Superior temporal gyrus (tissue), 1 donor: ENCODE measurements at regions not wholly inside any gene's neighbourhood (a gene's known extent, or its start where the extent isn't known, plus 50 kb on each side); places are given as distances from the start of the nearest gene placed in this dataset.
"Not testable (repeated sequence)": the region's sequence is repeated elsewhere in the genome, so short reads cannot be mapped to it uniquely, and the experiment has no call there.

Source experiments
- DNase-seq: peaks from one replicate; pipeline ENCODE4 v3.0.0-alpha.2; 2016; ENCODE audit errors: extremely low spot score

GRCh38 chr6:144652292-144652891, 367.3 kb downstream of the UTRN start:
- no peak for DNase-seq

- DNase-seq, result no peak
Measured at GRCh38 chr6:144653885-144654505, 368.9 kb downstream of the UTRN start.

- DNase-seq, result no peak
Measured at GRCh38 chr6:144654506-144654905, 369.4 kb downstream of the UTRN start.

GRCh38 chr6:144655376-144655775, 370.2 kb downstream of the UTRN start:
- DNase-seq, result no peak

- DNase-seq, result no peak
Measured at GRCh38 chr6:144657691-144658090, 372.6 kb downstream of the UTRN start.

- no peak for DNase-seq
Measured at GRCh38 chr6:144659202-144660182, 374.4 kb downstream of the UTRN start.

- DNase-seq, result no peak
Measured at GRCh38 chr6:144660561-144661115, 375.5 kb downstream of the UTRN start.

GRCh38 chr6:144661116-144661806, 376.1 kb downstream of the UTRN start:
- no peak for DNase-seq

GRCh38 chr6:144662812-144663365, 377.8 kb downstream of the UTRN start:
- no peak for DNase-seq

- no peak for DNase-seq
Measured at GRCh38 chr6:144664281-144664680, 379.1 kb downstream of the UTRN start.

GRCh38 chr6:144664947-144665346, 379.8 kb downstream of the UTRN start:
- no peak for DNase-seq

- no peak for DNase-seq
Measured at GRCh38 chr6:144665932-144666450, 380.9 kb downstream of the UTRN start.

GRCh38 chr6:144666781-144667180, 381.6 kb downstream of the UTRN start:
- DNase-seq, result no peak

- no peak for DNase-seq
Measured at GRCh38 chr6:144667532-144668503, 382.7 kb downstream of the UTRN start.

GRCh38 chr6:144670259-144670658, 385.1 kb downstream of the UTRN start:
- not testable (repeated sequence) for DNase-seq

- DNase-seq, result no peak
Measured at GRCh38 chr6:144673807-144674206, 388.7 kb downstream of the UTRN start.

- no peak for DNase-seq
Measured at GRCh38 chr6:144675231-144675861, 390.2 kb downstream of the UTRN start.

- not testable (repeated sequence) for DNase-seq
Measured at GRCh38 chr6:144676310-144676709, 391.2 kb downstream of the UTRN start.

GRCh38 chr6:144677263-144677662, 392.1 kb downstream of the UTRN start:
- not testable (repeated sequence) for DNase-seq
